Left lung (tissue), 4 donors: ENCODE measurements at regions not wholly inside any gene's neighbourhood (a gene's known extent, or its start where the extent isn't known, plus 50 kb on each side); places are given as distances from the start of the nearest gene placed in this dataset.

Source experiments
- ATAC-seq: fragments of 200-7000 bp; cut with Tn5 transposase; one replicate; pipeline ENCODE4 v1.9.1; 2020; ENCODE audit warnings: moderate library complexity
- DNase-seq, 4 donors: peaks; one replicate each; pipeline ENCODE4 v3.0.0-alpha.2; 2013 to 2020
- H3K27ac ChIP-seq, 2 donors: fragments of 200-600 bp; sonication (generic) in 1 of 2; one replicate each; pipeline versions ENCODE4 v1.5.0 to v1.8.0; 2020 to 2021
- H3K27me3 ChIP-seq, 2 donors: fragments of 200-600 bp; sonication (generic) in 1 of 2; one replicate each; pipeline versions ENCODE4 v1.5.0 to v1.8.0; 2020 to 2021
- H3K36me3 ChIP-seq, 2 donors: fragments of 200-600 bp; sonication (generic) in 1 of 2; one replicate each; pipeline versions ENCODE4 v1.5.0 to v1.8.0; 2020 to 2021
- H3K4me1 ChIP-seq, 2 donors: fragments of 200-600 bp; one replicate each; pipeline ENCODE4 v1.8.0; 2021
- H3K4me3 ChIP-seq, 2 donors: fragments of 200-600 bp; sonication (generic) in 1 of 2; one replicate each; pipeline versions ENCODE4 v1.5.0 to v1.8.0; 2020 to 2021; ENCODE audit warnings: mild to moderate bottlenecking in 1 of 2
- H3K9me3 ChIP-seq, 2 donors: fragments of 200-600 bp; sonication (generic) in 1 of 2; one replicate each; pipeline versions ENCODE4 v1.5.0 to v1.8.0; 2020 to 2021
- CTCF ChIP-seq, 2 donors: fragments of 200-600 bp; sonication (generic) in 1 of 2; IDR thresholded peaks; one replicate each; pipeline versions ENCODE4 v1.5.0 to v1.8.0; 2021; ENCODE audit warnings: antibody characterized with exemption in 2 of 2
- intact Hi-C, 2 donors: fragments of 100-400 bp; cut with DNase I; formaldehyde crosslinking; loops; one replicate each; pipeline versions ENCODE4 v1.11.2 to v1.14.2; 2022
- donor health status: DM: no; HTN: yes; CAD: no.
- donor health status: DM: no; HTN: no; CAD: no.

GRCh38 chr1:29382851-29383745, 146.8 kb downstream of the PTPRU start:
- TF ChIP-seq CTCF (IDR thresholded peaks at IDR 0.05), result no peak
- Histone ChIP-seq H3K27ac (no peak overlapping the region), H3K4me3 (no peak overlapping the region), H3K4me1 (no peaks in the 10 kb centered on the region), H3K9me3 (peaks cover 0 to 22% of the 10 kb centered on the region in 2 donors), H3K36me3 (no peaks in the 10 kb centered on the region), H3K27me3 (peaks cover 0 to 69% of the 10 kb centered on the region in 2 donors)
- ATAC-seq (no peak), DNase-seq (no peak)
- intact Hi-C loops, result no loop called here

DNA sequence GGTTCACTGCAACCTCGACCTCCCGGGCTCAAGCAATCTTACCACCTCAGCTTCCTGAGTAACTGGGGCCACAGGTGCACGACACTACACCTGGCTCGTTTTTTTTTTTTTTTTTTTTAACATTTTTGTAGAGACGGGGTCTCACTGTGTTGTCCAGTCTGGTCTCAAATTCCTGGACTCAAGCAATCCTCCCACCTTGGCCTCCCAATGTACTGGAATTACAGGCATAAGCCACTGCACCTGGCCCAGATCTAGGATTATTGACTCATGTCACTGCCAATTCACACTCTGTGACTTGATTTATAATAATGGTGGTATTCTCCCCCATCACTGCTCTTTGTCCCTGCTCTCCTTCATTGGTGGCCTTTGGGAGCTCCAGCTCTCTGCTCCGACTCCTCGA, 145.1 kb downstream of the PTPRU start:
- intact Hi-C loops, result no loop called here
- peaks cover 0 to 35% of the 10 kb centered on the region in 2 donors for H3K9me3 ChIP-seq
- no peak overlapping the region for H3K27ac ChIP-seq
- ATAC-seq (no peak), DNase-seq (no peak)
- no peak for TF ChIP-seq CTCF (IDR thresholded peaks at IDR 0.05)
- no peaks in the 10 kb centered on the region for H3K4me1 ChIP-seq
- H3K36me3 ChIP-seq, result no peaks in the 10 kb centered on the region
- peaks cover 0 to 53% of the 10 kb centered on the region in 2 donors for H3K27me3 ChIP-seq
- H3K4me3 ChIP-seq, result no peak overlapping the region

GRCh38 chr1:29380532-29380931, 144.2 kb downstream of the PTPRU start:
- Histone ChIP-seq H3K27me3 (peaks cover 0 to 53% of the 10 kb centered on the region in 2 donors), H3K4me1 (no peaks in the 10 kb centered on the region)

DNA sequence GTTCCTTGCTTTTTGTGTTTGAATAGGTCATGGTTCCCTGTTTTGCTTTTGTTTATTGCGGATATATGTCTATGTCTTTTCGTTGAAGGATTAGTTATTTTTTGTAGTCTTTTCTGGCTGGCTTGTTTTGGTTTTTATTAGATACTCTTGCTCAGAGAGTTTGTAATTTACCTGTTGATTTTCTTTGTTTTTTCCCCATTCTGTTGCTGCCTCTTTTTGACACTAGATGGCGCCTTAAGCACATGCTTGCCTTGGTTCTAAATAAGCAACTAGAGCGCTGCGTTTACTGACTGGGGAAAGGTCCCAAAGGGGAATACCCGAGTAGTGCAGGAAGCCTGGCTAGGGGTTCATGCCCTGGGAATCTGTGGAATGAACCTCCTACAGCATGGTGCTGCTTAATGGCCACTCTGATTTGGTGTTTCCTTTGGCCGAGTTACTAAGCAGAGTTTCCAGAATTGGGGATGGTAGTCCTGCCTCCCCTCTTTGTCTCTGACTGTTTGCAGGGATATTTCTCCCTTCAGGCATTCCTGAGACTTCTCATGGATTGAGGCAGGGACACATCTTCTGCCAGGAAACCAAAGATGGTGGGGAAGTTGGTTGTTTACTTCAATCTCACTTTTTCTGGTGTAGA, 143.2 kb downstream of the PTPRU start:
- no peaks in the 10 kb centered on the region for H3K4me1 ChIP-seq
- H3K27me3 ChIP-seq, result peaks cover 0 to 45% of the 10 kb centered on the region in 2 donors
- H3K27ac ChIP-seq, result no peak overlapping the region
- H3K4me3 ChIP-seq, result no peak overlapping the region
- H3K36me3 ChIP-seq, result no peaks in the 10 kb centered on the region
- TF ChIP-seq CTCF (IDR thresholded peaks at IDR 0.05), result peak; percentile 17 to 28
- H3K9me3 ChIP-seq, result peaks cover 0 to 35% of the 10 kb centered on the region in 2 donors
- DNase-seq, result no peak
- intact Hi-C loops, result no loop called here
- ATAC-seq, result no peak

More at GRCh38 chr1:29380532-29380931, 144.2 kb downstream of the PTPRU start:
- Histone ChIP-seq H3K36me3 (no peaks in the 10 kb centered on the region), H3K27ac (no peak overlapping the region), H3K9me3 (peaks cover 0 to 35% of the 10 kb centered on the region in 2 donors), H3K4me3 (no peak overlapping the region)
- no peak for DNase-seq
- intact Hi-C loops, result no loop called here
- ATAC-seq, result no peak
- no peak for TF ChIP-seq CTCF (IDR thresholded peaks at IDR 0.05)
